ENCODE measurements at regions not wholly inside any gene's neighbourhood (a gene's known extent, or its start where the extent isn't known, plus 50 kb on each side); places are given as distances from the start of the nearest gene placed in this dataset.

DNA sequence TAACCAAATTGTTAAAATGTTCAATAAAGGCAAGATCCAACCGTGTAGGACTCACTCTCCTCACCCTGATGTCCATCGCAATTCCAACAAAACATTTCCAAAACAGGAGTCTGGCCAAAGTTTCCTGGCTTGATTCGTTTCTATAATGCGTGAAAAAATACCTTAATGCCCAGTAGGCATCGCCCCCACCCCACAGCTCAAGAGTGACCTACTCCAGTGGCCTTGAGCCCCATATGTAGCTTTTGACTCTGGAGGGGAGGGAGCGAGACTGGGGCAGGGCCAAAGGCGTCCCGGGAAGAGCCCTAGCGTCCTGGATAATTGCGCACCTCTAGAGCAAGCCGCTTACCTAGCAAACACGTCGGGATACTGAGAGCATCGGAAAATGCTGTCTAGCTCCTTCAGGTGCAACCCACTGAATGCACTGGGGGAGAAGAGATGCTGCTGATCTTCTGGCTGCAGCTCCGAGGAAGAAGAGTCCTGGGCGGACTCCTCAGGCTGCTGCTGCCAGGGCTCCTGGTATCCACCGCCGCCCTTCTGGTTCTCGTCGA lies 55.6 kb upstream of the NKAP start:
- DNase-seq: peak; percentile 51
- no peak overlapping the region for H3K56ac ChIP-seq (ENCODE audit: insufficient read length, low read depth, low read length)
- H3K27ac Mint-ChIP-seq: no peak overlapping the region; a peak in 1 of 7 replicates
- peak overlapping the region; percentile 86 for H3K4me2 ChIP-seq (ENCODE audit: insufficient read depth, insufficient read length, low read length)
- no peak overlapping the region for H2BK15ac ChIP-seq (ENCODE audit: low read depth, low read length)
- no peak overlapping the region for H3K9ac ChIP-seq (ENCODE audit: extremely low read depth, insufficient read length, low read length)
- TF ChIP-seq, protein P1, sequence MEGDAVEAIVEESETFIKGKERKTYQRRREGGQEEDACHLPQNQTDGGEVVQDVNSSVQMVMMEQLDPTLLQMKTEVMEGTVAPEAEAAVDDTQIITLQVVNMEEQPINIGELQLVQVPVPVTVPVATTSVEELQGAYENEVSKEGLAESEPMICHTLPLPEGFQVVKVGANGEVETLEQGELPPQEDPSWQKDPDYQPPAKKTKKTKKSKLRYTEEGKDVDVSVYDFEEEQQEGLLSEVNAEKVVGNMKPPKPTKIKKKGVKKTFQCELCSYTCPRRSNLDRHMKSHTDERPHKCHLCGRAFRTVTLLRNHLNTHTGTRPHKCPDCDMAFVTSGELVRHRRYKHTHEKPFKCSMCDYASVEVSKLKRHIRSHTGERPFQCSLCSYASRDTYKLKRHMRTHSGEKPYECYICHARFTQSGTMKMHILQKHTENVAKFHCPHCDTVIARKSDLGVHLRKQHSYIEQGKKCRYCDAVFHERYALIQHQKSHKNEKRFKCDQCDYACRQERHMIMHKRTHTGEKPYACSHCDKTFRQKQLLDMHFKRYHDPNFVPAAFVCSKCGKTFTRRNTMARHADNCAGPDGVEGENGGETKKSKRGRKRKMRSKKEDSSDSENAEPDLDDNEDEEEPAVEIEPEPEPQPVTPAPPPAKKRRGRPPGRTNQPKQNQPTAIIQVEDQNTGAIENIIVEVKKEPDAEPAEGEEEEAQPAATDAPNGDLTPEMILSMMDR (conservative IDR thresholded peaks at IDR 0.05): no peak
- no peak overlapping the region for H3T11ph ChIP-seq (ENCODE audit: low read length)
- H3K9me3 ChIP-seq (ENCODE audit: control insufficient read depth, low read depth, low read length): peaks cover 42% of the 10 kb centered on the region
- no peak overlapping the region for H3K23ac ChIP-seq (ENCODE audit: insufficient read length, low read depth, low read length)
- H3K79me1 ChIP-seq (ENCODE audit: insufficient read depth, low read depth, low read length, poor library complexity, severe bottlenecking): no peaks in the 10 kb centered on the region
- H3K79me2 ChIP-seq (ENCODE audit: insufficient read depth, low read length): no peaks in the 10 kb centered on the region
- peaks cover 74 to 80% of the 10 kb centered on the region in 2 experiments for H3K9me3 Mint-ChIP-seq
- H3K36me3 Mint-ChIP-seq (ENCODE audit: insufficient read depth in 1 of 3, low read depth in 3 of 3): peaks cover 0 to 2% (median 0%) of the 10 kb centered on the region in 3 experiments; a peak in 3 of 7 replicates
- no peak overlapping the region for H4K91ac ChIP-seq (ENCODE audit: insufficient read length, low read depth, low read length)
- H3K14ac ChIP-seq (ENCODE audit: insufficient read depth, low read length): no peak overlapping the region
- H3K4me1 ChIP-seq (ENCODE audit: insufficient read depth, low read length): no peaks in the 10 kb centered on the region
- no peak overlapping the region for H2AFZ ChIP-seq (ENCODE audit: low read length)
- no peak overlapping the region for H4K8ac ChIP-seq (replicated peaks; ENCODE audit: insufficient read length, low read depth, low read length)
- H3K27me3 Mint-ChIP-seq (ENCODE audit: low read depth): peaks cover 98% of the 10 kb centered on the region
- H4K5ac ChIP-seq (ENCODE audit: insufficient read length, low read depth, low read length): no peak overlapping the region
- peaks cover 68% of the 10 kb centered on the region for H3K27me3 ChIP-seq (ENCODE audit: insufficient read depth, low read length)
- no peak overlapping the region for H2BK120ac ChIP-seq (ENCODE audit: low read depth, low read length, poor library complexity, severe bottlenecking)
- H2AK5ac ChIP-seq (ENCODE audit: insufficient read length, low read length): no peak overlapping the region
- H2BK5ac ChIP-seq (ENCODE audit: insufficient read length, low read length): no peak overlapping the region
- no peak overlapping the region for H3K4ac ChIP-seq (ENCODE audit: low read depth, low read length)
- no CpG with 5 or more reads among the region's 20 CpGs for WGBS (ENCODE audit: extremely low coverage, insufficient read length, low lambda C conversion rate)
- no peak overlapping the region for H2BK12ac ChIP-seq (ENCODE audit: insufficient read length, low read depth, low read length)
- H3K18ac ChIP-seq (ENCODE audit: insufficient read length, low read depth, low read length): no peak overlapping the region
- no peaks in the 10 kb centered on the region for H3K23me2 ChIP-seq (ENCODE audit: insufficient read length, low read depth, low read length, poor library complexity, severe bottlenecking)
- H4K20me1 ChIP-seq (ENCODE audit: control insufficient read depth, insufficient read depth, insufficient read length): no peaks in the 10 kb centered on the region
- peak overlapping the region; percentile 39 to 84 for H3K4me3 Mint-ChIP-seq
- H2BK20ac ChIP-seq (ENCODE audit: low read depth, low read length, poor library complexity, severe bottlenecking): no peak overlapping the region
- H3K27ac ChIP-seq (ENCODE audit: insufficient read length, low read depth, low read length): no peak overlapping the region
- peaks cover 3 to 16% of the 10 kb centered on the region in 2 experiments; a peak in 3 of 4 replicates for H3K4me1 Mint-ChIP-seq

All from H9 (cell line).